ENCODE measurements at regions not wholly inside any gene's neighbourhood (a gene's known extent, or its start where the extent isn't known, plus 50 kb on each side); places are given as distances from the start of the nearest gene placed in this dataset.

GRCh38 chr1:193890935-193891334, 704.5 kb upstream of the B3GALT2 start:
- TF ChIP-seq EZH2 (IDR thresholded peaks at IDR 0.05; ENCODE audit: borderline replicate concordance) (no peak), CTCF (IDR thresholded peaks at IDR 0.05; ENCODE audit: poor library complexity) (no peak)
